ENCODE measurements at regions not wholly inside any gene's neighbourhood (a gene's known extent, or its start where the extent isn't known, plus 50 kb on each side); places are given as distances from the start of the nearest gene placed in this dataset.

- DNase-seq (ENCODE audit: low read depth), result no peak
Measured at GRCh38 chr10:118175148-118175547, 128.4 kb upstream of the RAB11FIP2 start.

DNA sequence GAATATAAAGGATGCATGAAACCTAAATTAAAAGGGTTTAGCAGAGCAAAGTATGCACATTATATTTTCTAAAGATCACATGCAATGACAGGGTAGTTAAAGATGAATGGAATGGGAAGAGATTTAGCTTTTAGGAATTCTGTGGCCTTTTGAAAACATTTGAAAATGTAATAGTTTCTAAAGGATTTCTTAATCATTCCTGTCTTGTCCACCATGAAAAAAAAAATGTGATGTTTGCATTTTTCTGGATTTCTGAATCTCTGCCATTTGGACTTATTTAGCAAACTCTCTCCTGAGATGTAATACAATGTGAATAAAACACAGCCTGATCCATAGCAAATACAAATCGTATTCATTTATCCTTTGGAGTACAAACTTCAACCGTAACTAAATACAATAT is 126.6 kb upstream of the RAB11FIP2 start:
- no peak for DNase-seq (ENCODE audit: low read depth)

GRCh38 chr10:118171861-118172260 is 125.1 kb upstream of the RAB11FIP2 start:
- DNase-seq (ENCODE audit: low read depth), result no peak

DNA sequence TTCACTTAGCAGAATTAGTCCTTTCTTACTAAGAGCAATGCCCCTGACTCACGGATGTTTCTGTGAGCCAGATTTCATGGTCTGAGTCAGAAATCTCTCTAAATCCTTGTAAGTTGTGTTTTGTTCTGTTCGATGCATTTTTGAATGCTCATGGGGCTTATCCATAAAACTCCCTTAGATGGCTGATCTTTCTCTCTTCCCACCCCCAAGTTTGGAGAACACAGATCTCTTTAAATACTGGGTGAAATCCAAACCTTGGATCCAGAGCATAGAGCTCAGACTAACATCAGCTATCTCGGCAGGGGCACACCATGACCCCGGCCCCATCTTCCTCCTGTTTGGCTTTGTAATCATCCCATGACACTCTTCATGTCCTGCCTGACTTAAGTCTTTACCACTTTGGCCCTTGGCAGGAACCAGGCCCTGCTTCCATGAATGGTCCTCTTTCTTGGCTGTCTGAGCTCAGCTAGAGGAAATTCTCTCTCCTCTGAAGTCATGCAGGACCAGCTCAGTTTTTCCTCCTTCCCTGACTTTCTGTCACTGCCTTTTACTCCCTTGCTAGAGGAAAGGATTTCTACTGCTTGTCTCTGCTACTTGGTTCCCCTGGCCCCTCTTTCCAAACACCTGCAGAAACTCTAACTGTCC is 120.4 kb upstream of the RAB11FIP2 start:
- DNase-seq (ENCODE audit: low read depth), result no peak

- no peak for DNase-seq (ENCODE audit: low read depth)
Measured at GRCh38 chr10:118163217-118163616, 116.5 kb upstream of the RAB11FIP2 start.

- no peak for DNase-seq (ENCODE audit: low read depth)
Measured at GRCh38 chr10:118161461-118162246, 114.9 kb upstream of the RAB11FIP2 start.

DNA sequence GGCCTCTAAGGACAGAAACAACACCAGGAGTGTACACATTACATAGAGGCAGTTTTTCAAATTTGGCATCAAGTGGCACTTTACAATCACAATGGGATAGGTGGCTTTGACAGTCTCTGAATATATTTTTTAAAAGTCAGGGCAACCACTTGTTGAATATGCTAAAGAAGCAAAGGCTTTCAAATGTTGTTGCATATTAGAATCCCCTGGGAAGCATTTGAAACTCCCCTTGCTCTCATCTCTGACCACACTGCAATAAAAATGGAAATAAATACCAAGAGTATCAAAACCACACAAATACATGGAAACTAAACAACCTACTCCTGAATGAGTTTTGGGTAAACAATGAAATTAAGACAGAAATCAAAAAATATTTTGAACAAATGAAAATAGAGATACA is 106.5 kb upstream of the RAB11FIP2 start:
- no peak for DNase-seq (ENCODE audit: low read depth)

DNA sequence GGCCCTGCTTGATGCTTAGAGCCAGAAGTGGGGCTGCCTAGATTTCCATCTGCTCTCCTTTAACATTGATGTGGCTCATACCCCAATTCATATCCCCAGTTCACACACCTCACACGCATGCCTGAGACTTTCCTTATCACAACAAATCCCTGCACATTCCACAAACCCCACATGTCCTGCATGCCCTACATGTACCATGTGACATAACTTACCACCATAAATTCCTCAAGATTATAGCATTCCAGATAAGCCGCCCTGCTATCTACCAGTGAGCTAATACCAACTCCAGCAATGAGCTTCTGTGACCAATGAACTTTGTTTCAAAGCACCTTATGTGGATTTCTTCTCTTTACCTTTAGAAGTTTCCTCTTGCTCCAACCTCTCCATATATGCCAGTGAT is 104.7 kb upstream of the RAB11FIP2 start:
- DNase-seq (ENCODE audit: low read depth), result no peak

- no peak for DNase-seq (ENCODE audit: low read depth)
Measured at GRCh38 chr10:118148247-118148646, 101.5 kb upstream of the RAB11FIP2 start.

- no peak for DNase-seq (ENCODE audit: low read depth)
Measured at GRCh38 chr10:118145256-118145655, 98.5 kb upstream of the RAB11FIP2 start.

GRCh38 chr10:118141471-118141870 is 94.7 kb upstream of the RAB11FIP2 start:
- no peak for DNase-seq (ENCODE audit: low read depth)

DNA sequence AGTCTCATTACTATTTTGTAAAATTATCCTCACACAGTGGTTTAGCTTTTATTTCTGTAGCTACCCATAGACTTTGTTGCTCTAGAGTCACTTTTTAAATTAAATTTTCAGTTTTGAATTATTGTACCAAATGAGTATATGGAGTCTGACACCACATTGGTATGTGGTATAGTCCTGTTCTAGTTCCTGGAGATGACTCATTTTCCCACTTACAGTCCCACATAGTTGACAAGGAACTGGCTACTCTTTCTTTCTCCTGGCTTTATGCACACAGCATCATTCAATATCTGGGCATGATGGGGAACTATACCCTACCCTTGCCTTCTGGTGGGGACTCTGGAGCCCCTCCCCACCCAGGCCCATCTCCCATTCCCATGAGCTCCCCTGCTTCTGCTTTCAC is 92.6 kb upstream of the RAB11FIP2 start:
- DNase-seq (ENCODE audit: low read depth), result no peak

DNA sequence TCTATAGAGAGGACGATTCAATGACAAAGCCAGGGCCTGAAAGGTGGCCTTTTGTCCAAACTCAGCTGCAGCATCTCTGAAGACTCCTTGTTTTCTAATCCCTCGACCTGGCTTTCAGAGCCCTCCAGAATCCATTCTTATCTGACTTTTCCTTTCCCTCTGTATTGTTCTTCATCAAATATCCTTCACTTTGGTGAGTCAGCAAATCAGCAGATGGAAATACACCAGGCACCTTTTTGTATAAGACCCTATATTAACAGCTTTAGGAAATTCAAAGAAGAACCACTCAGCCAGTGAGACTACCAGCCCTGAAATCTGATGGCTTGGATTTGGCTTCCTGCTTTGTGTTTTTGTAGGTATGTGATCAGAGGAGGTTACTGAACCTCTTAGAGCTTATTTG is 81.9 kb upstream of the RAB11FIP2 start:
- no peak for DNase-seq (ENCODE audit: low read depth)

GRCh38 chr10:118118716-118119115 is 72.0 kb upstream of the RAB11FIP2 start:
- DNase-seq (ENCODE audit: low read depth), result no peak

GRCh38 chr10:118116715-118117449 is 70.1 kb upstream of the RAB11FIP2 start:
- no peak for DNase-seq (ENCODE audit: low read depth)

DNA sequence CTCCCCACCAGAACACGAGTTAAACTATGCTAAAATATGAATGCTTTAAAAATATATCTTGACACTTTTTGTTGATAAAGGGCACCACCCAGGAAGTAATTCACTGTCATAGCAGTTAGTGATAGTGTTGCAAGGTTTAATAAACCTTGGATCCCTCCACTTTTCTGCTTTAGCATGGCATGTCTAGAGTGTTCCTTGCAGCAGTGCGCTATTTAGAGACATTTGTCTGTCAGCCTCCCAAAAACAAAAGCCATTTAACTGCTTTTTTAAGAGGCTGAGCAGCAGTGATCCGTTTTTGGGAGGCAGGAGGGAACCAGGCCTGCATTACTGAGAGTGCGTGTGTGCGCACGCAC is 69.6 kb upstream of the RAB11FIP2 start:
- no peak for DNase-seq (ENCODE audit: low read depth)

DNA sequence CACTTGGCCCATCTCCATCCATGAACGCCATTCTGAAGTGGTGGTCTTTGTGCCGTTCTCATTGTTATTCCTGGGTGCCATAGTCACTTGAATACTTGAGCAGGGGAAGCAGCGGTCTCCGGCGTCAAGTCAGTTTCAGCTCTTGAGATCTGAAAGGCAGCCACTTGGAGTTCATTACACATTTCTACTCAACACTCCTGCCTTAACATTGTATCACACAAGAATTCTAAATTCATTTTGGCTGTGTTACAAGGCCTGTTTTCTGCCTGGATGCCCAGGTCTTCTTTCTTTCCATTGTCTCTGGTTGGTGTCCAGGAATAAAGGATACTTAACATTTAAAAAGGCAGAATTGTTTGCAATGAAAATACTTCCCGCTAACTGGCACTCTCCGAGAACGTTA is 69.0 kb upstream of the RAB11FIP2 start:
- DNase-seq (ENCODE audit: low read depth), result no peak

DNA sequence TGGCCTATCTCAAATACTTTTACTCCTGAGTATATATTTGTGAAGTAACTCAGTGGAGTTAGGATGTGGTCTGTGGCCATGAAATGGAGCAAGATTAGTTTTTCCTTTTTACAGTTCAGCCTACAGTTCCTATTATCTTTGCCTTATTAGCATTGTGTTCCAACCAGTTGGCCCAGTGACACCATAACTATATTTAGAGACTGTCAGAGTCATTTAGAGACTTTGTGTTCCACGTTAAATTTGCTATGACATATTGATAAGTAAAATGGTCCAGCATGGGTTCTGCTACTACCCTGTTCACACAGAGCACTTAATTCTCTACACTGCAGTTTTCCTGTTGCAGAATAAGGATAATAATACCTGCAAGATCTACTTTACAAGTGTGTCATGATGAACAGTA is 68.3 kb upstream of the RAB11FIP2 start:
- no peak for DNase-seq (ENCODE audit: low read depth)

GRCh38 chr10:118112543-118113125 is 65.9 kb upstream of the RAB11FIP2 start:
- no peak for DNase-seq (ENCODE audit: low read depth)

- DNase-seq (ENCODE audit: low read depth), result no peak
Measured at GRCh38 chr10:118110750-118111149, 64.0 kb upstream of the RAB11FIP2 start.

DNA sequence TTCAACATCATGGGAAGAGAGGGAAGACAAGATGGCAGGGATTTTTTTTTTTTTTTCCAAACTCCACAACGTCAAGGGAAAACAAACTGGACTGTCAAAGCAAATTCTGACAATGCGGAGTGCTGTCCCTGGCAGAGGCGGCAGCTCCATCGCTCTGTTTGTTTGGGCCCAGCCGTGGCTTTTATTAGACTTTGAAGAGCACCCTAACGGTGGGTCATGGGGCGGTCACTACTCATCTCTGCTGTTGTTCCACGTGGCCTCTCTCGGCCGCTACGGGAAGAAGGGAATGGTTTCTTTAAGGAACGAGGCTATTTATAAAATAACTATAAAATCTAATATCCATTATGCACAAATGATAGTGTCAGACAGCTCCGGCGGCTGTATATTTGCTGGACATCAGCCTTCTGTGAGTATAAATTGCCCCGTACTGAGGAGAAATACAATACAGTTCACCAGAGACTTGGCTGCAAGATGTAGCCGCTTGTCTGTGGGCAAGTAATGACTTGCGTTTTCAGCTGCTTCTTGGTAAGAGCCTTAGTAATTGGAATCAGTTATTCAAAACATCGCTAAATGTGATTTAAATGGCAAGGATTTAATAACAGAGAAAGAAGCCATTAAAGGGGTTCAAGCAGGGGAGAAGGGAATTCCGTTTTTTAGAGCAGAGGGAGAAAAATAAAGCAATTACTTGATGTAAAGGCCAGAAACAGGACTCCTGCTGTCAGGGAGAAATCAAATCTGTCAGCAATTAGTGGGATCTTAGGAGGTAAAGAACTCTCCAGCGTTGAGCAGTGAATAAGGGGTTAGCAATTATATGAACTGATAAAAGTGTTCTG is 61.7 kb upstream of the RAB11FIP2 start:
- DNase-seq (ENCODE audit: low read depth), result no peak

GRCh38 chr10:118107541-118107940 is 60.8 kb upstream of the RAB11FIP2 start:
- DNase-seq (ENCODE audit: low read depth), result no peak
